Right lobe of liver (tissue), 4 donors: ENCODE measurements at regions not wholly inside any gene's neighbourhood (a gene's known extent, or its start where the extent isn't known, plus 50 kb on each side); places are given as distances from the start of the nearest gene placed in this dataset.

ENCODE experiments used
- POLR2A ChIP-seq: fragments of 450-650 bp; IDR thresholded peaks from one replicate; pipeline ENCODE4 v1.6.1; 2017; ENCODE audit warnings: antibody characterized with exemption, mild to moderate bottlenecking
- TF ChIP-seq, protein P1 (sequence below), 4 donors: fragments of 200-600 bp in 3 of 4; fragments of 450-650 bp in 1 of 4; IDR thresholded peaks; one replicate each; pipeline versions ENCODE4 v1.5.1 to v1.8.0; 2016 to 2022; ENCODE audit warnings: antibody characterized with exemption in 4 of 4, mild to moderate bottlenecking in 2 of 4
- donor health status: DM: no; HTN: no; CAD: no.
- donor health status: DM: no; HTN: no; CAD: no.
- donor health status: DM: no; HTN: yes; CAD: no.

DNA sequence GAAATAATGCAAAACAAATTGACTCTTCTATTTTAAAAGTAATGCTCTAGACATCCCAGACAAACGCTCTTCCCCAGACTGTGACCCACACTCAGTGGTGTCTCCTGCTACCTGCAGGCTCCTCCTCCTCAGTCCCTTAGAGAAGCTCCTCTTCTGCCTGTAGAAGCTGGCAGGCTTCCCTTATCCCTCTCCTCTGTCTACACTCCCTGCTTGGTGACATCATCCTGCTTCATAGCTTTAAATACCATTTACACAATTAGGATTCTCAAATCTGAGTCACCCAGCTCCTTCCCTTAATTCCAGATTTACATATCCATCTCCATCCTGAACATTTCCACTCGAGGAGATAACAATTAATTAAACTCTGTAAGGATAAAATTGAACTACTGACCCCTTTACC, 167.9 kb downstream of the FBXO15 start:
- TF ChIP-seq, protein P1, sequence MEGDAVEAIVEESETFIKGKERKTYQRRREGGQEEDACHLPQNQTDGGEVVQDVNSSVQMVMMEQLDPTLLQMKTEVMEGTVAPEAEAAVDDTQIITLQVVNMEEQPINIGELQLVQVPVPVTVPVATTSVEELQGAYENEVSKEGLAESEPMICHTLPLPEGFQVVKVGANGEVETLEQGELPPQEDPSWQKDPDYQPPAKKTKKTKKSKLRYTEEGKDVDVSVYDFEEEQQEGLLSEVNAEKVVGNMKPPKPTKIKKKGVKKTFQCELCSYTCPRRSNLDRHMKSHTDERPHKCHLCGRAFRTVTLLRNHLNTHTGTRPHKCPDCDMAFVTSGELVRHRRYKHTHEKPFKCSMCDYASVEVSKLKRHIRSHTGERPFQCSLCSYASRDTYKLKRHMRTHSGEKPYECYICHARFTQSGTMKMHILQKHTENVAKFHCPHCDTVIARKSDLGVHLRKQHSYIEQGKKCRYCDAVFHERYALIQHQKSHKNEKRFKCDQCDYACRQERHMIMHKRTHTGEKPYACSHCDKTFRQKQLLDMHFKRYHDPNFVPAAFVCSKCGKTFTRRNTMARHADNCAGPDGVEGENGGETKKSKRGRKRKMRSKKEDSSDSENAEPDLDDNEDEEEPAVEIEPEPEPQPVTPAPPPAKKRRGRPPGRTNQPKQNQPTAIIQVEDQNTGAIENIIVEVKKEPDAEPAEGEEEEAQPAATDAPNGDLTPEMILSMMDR (IDR thresholded peaks at IDR 0.05): no peak
- TF ChIP-seq POLR2A: no peak
